Effector memory CD4-positive, alpha-beta T cell (primary cell): ENCODE measurements at regions not wholly inside any gene's neighbourhood (a gene's known extent, or its start where the extent isn't known, plus 50 kb on each side); places are given as distances from the start of the nearest gene placed in this dataset.
"Not testable (repeated sequence)": the region's sequence is repeated elsewhere in the genome, so short reads cannot be mapped to it uniquely, and the experiment has no call there.

Source experiments
- DNase-seq, 3 donors: peaks; one replicate each; pipeline ENCODE4 v3.0.0-alpha.2; 2020
- H3K27ac ChIP-seq: 2 replicates; pipeline ENCODE4 v1.7.0; 2013; ENCODE audit warnings: mild to moderate bottlenecking, low read length, moderate library complexity; ENCODE audit not compliant: insufficient read depth, poor library complexity, severe bottlenecking
- H3K27me3 ChIP-seq: replicated peaks from 2 replicates; pipeline ENCODE4 v1.7.0; 2013; ENCODE audit warnings: mild to moderate bottlenecking, low read length; ENCODE audit not compliant: insufficient read depth, control insufficient read depth, poor library complexity, severe bottlenecking
- H3K36me3 ChIP-seq: 2 replicates; pipeline ENCODE4 v1.7.0; 2013; ENCODE audit warnings: mild to moderate bottlenecking, low read length, moderate library complexity; ENCODE audit not compliant: control insufficient read depth, insufficient read depth
- H3K4me1 ChIP-seq: 2 replicates; pipeline ENCODE4 v1.7.0; 2013; ENCODE audit warnings: low read length, mild to moderate bottlenecking; ENCODE audit not compliant: control insufficient read depth, insufficient read depth, poor library complexity, severe bottlenecking
- H3K4me3 ChIP-seq: 2 replicates; pipeline ENCODE4 v1.7.0; 2013; ENCODE audit warnings: low read length, low read depth, mild to moderate bottlenecking; ENCODE audit not compliant: insufficient read depth, poor library complexity, severe bottlenecking
- H3K9me3 ChIP-seq: 2 replicates; pipeline ENCODE4 v1.7.0; 2013; ENCODE audit warnings: mild to moderate bottlenecking, low read length, moderate library complexity; ENCODE audit not compliant: control insufficient read depth

- DNase-seq, result no peak
- Histone ChIP-seq H3K4me3 (no peak overlapping the region), H3K36me3 (no peaks in the 10 kb centered on the region), H3K27me3 (no peaks in the 10 kb centered on the region), H3K27ac (no peak overlapping the region), H3K9me3 (no peaks in the 10 kb centered on the region), H3K4me1 (no peaks in the 10 kb centered on the region)
These were observed 96.4 kb upstream of the C1GALT1C1 start for GRCh38 chrX:120726294-120726693.

DNA sequence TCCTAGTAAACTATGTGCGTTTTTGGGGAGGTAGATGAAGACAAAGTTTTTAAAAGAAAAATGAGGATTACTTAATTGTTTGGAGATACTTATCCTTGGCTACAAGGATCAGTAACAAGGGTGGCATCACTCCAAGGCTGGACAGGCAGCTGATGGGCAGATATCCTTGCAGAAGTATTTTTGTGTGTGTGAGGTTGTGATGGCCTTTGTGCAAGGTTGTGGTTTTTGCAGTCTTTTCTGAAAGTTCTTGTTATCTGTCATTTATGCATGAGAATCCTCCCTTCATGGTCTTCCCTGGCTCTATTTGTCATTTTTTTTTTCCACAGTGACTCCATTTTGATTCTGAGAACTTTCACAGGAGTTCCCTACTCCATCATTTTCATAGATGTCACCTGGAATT lies 96.0 kb upstream of the C1GALT1C1 start:
- H3K27ac ChIP-seq, result no peak overlapping the region
- no peak overlapping the region for H3K4me3 ChIP-seq
- no peak for DNase-seq

DNA sequence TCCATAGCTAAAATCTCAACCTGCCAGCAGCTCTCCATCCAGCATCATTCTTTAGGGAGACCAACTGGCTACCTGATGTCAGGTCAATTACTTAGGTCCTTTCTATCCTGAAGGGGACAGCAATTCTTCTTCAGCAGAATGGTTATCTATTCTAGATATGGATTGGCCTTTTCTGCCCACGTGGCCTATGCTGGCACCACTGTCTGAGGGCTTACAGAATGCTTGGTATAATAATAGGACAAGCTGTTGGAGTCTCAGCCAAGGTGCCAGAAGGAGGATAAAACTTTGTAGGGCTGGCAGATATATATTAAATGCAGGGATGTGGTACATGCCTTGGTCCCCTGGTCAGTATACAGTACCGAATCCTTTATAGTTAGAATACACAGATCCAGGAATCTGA lies 89.8 kb upstream of the C1GALT1C1 start:
- Histone ChIP-seq H3K27ac (no peak overlapping the region), H3K4me1 (no peaks in the 10 kb centered on the region), H3K4me3 (no peak overlapping the region), H3K27me3 (no peaks in the 10 kb centered on the region), H3K9me3 (no peaks in the 10 kb centered on the region), H3K36me3 (no peaks in the 10 kb centered on the region)
- DNase-seq, result no peak

More for the DNA sequence above, 96.0 kb upstream of the C1GALT1C1 start:
- no peaks in the 10 kb centered on the region for H3K9me3 ChIP-seq
- H3K36me3 ChIP-seq, result no peaks in the 10 kb centered on the region
- no peaks in the 10 kb centered on the region for H3K27me3 ChIP-seq
- H3K4me1 ChIP-seq, result no peaks in the 10 kb centered on the region

GRCh38 chrX:120718969-120719368 lies 89.1 kb upstream of the C1GALT1C1 start:
- Histone ChIP-seq H3K27me3 (no peaks in the 10 kb centered on the region), H3K9me3 (no peaks in the 10 kb centered on the region), H3K4me1 (no peaks in the 10 kb centered on the region), H3K36me3 (no peaks in the 10 kb centered on the region), H3K4me3 (no peak overlapping the region), H3K27ac (no peak overlapping the region)
- no peak for DNase-seq

- H3K27me3 ChIP-seq, H3K36me3 ChIP-seq, H3K27ac ChIP-seq, H3K4me3 ChIP-seq, H3K9me3 ChIP-seq, H3K4me1 ChIP-seq, DNase-seq: not testable (repeated sequence)
These were observed 72.5 kb upstream of the C1GALT1C1 start for GRCh38 chrX:120702337-120702736.

DNA sequence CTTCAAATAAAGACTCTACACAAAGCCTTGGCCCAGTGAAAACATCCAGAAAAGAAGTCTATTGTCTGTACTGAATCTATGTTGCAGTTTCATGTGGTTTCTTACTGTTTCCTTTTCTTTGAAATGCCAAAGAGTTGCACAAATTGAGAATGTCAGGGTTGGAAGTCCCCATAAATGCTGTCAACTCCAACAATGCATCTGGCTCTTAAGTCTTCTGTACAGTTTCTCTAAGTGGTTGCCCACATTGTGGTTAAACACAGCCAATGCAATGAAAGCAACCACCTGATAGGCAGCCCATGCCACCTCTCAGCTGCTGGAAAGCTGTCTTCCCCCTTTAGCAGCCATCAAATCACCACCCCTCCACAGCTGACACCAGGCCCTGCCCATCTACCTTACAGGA lies 67.2 kb upstream of the C1GALT1C1 start:
- Histone ChIP-seq H3K27me3 (no peaks in the 10 kb centered on the region), H3K4me3 (no peak overlapping the region), H3K9me3 (no peaks in the 10 kb centered on the region), H3K4me1 (no peaks in the 10 kb centered on the region), H3K27ac (peak overlapping the region; percentile 25), H3K36me3 (no peaks in the 10 kb centered on the region)
- DNase-seq, result no peak

GRCh38 chrX:120692319-120692718 lies 62.5 kb upstream of the C1GALT1C1 start:
- Histone ChIP-seq H3K4me1 (no peaks in the 10 kb centered on the region), H3K4me3 (no peak overlapping the region), H3K27me3 (no peaks in the 10 kb centered on the region), H3K9me3 (no peaks in the 10 kb centered on the region), H3K27ac (no peak overlapping the region), H3K36me3 (no peaks in the 10 kb centered on the region)
- no peak for DNase-seq

DNA sequence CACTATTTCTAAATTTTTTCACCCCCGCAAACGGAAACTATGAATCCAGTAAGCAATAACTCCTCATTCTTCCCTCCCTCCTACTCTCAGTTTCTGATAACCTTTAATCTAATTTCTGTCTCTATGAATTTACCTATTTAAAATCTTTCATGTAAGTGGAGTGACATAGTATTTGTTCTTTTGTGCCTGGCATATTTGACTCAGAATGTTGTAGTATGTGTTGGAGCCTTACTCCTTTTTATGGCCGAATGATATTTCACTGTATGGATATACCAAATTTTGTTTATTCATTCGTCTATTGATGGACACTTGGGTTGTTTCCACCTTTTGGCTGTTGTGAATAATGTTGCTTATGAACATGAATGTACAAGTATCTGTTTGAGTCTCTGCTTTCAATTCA lies 61.1 kb upstream of the C1GALT1C1 start:
- no peaks in the 10 kb centered on the region for H3K27me3 ChIP-seq
- H3K4me1 ChIP-seq, result no peaks in the 10 kb centered on the region
- DNase-seq, result no peak
- no peaks in the 10 kb centered on the region for H3K9me3 ChIP-seq
- H3K27ac ChIP-seq, result no peak overlapping the region
- H3K4me3 ChIP-seq, result no peak overlapping the region
- H3K36me3 ChIP-seq, result no peaks in the 10 kb centered on the region

DNA sequence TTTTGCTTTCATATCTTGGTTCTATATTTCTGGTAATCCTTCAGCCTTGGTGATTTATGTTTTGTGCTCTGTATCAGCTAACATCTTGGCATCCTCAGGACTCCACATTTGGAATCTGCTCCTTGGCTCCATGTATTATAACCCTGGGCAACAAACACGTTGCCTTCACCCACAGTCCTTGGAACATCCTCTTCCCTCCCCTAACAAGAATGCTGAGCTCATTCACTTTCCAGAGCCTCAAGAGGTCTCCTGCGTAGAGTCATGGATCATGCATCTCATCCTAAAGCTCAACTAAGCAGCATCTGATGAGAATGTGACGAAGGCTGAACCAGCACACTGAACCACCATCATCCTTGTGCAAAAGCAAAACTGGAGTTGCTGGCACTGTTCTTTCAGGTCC lies 60.5 kb upstream of the C1GALT1C1 start:
- Histone ChIP-seq H3K27me3 (no peaks in the 10 kb centered on the region), H3K36me3 (no peaks in the 10 kb centered on the region), H3K4me3 (no peak overlapping the region), H3K4me1 (no peaks in the 10 kb centered on the region), H3K27ac (no peak overlapping the region), H3K9me3 (no peaks in the 10 kb centered on the region)
- no peak for DNase-seq

GRCh38 chrX:120680090-120680489 lies 50.2 kb upstream of the C1GALT1C1 start:
- Histone ChIP-seq H3K9me3 (no peaks in the 10 kb centered on the region), H3K27ac (no peak overlapping the region), H3K4me1 (no peaks in the 10 kb centered on the region), H3K36me3 (no peaks in the 10 kb centered on the region), H3K27me3 (no peaks in the 10 kb centered on the region), H3K4me3 (no peak overlapping the region)
- DNase-seq, result no peak
